LNCAP (cell line): ENCODE measurements at regions not wholly inside any gene's neighbourhood (a gene's known extent, or its start where the extent isn't known, plus 50 kb on each side); places are given as distances from the start of the nearest gene placed in this dataset.

ENCODE experiments used
- TF ChIP-seq, protein P1 (sequence below): fragments of 450-650 bp; IDR thresholded peaks from 2 replicates; pipeline ENCODE4 v1.5.1; 2017; ENCODE audit warnings: mild to moderate bottlenecking

- TF ChIP-seq, protein P1, sequence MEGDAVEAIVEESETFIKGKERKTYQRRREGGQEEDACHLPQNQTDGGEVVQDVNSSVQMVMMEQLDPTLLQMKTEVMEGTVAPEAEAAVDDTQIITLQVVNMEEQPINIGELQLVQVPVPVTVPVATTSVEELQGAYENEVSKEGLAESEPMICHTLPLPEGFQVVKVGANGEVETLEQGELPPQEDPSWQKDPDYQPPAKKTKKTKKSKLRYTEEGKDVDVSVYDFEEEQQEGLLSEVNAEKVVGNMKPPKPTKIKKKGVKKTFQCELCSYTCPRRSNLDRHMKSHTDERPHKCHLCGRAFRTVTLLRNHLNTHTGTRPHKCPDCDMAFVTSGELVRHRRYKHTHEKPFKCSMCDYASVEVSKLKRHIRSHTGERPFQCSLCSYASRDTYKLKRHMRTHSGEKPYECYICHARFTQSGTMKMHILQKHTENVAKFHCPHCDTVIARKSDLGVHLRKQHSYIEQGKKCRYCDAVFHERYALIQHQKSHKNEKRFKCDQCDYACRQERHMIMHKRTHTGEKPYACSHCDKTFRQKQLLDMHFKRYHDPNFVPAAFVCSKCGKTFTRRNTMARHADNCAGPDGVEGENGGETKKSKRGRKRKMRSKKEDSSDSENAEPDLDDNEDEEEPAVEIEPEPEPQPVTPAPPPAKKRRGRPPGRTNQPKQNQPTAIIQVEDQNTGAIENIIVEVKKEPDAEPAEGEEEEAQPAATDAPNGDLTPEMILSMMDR: no peak
These were observed 160.8 kb downstream of the CEMIP2 start for GRCh38 chr9:71607461-71607881.

DNA sequence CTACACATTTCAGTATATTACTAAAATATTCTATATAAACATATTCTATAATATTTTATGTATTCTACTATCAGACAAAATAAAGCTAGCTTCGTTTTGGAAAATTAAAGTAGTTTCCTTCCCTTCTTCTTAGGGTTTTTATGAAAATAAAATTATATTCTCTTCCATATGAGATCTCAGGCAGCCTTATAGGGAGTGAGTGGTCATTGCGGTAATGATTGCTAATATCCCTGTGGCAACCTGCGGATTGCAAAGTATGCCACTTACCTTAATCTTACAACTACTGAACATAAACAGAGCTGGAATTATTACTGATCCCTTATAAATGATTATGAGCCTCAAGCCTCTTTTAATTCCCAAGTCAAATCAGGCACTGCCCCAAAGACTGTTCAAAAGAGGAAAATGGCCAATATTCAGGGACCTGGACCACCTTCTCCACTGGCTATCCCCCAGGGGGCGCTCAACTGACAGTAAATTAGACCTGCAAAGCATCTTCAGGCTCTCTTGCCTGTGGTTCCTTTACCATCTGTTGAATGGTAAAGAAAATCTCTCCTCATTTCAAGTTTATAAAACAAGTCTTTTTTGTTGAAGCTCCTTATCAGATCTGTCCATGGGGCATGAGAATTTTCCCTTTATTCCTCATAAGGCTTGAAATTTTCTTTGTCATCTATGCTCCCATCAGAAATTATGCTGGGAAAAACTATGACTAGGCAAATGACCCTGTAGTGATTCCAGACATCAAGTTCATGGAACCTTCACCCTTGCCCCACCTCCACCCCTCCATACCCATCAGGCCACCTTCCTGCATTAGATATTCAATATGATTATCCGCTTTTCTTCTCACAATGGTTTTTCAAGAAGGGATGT, 163.9 kb downstream of the CEMIP2 start:
- TF ChIP-seq, protein P1: peak; percentile 80

- TF ChIP-seq, protein P1: no peak
These were observed 165.7 kb downstream of the CEMIP2 start for GRCh38 chr9:71602652-71603051.

- TF ChIP-seq, protein P1: no peak
These were observed 173.8 kb downstream of the CEMIP2 start for GRCh38 chr9:71594541-71594940.

DNA sequence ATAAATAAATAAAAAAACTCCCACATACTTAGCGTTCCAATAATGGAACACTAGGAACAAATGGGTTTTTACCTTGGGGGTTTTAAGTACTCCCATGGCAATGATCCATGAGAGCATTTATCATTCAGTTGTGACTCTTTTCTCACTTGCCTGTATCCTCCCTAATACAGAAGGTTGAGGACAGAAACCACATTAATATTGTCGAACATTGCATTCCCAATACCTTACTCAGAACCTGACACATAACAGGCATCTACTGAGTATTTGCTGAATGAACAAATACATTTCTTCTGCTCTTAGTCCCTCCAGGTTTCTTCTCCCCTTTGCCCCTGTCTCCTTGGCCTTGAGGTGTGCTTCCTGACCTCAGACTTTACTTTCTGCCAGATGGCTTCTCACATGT, 175.9 kb downstream of the CEMIP2 start:
- TF ChIP-seq, protein P1: no peak

DNA sequence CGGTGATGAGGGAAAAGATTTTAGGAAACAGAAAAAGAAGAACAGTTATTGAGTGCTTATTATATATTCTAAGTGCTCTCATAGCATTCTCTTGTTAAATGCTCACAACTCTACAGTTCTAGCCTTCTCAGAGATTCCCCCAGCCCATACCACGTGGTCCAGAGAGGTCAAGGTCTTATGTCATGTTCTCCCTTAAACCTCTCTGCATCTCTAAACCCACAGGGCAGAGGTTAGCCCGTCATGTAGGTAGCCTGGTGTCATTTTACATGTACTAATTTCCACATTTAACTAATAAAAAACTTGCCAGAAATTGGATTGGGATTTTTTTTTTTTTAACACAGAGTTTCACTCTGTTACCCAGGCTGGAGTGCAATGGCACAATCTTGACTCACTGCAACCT, 178.0 kb downstream of the CEMIP2 start:
- TF ChIP-seq, protein P1: no peak

DNA sequence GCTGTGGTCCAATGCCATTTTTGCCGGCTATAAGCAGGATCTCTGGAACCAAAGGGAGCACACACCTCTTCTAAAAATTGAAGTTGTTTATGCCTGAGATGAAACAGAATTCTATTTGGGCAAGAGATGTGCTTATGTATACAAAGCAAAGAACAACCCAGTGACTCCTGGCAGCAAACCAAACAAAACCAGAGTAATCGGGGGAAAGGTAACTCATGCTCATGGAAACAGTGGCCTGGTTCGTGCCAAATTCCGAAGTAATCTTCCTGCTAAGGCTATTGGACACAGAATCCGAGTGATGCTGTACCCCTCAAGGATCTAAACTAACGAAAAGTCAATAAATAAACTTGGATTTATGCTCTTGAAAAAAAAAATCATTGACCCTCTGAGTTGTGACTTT, 178.7 kb downstream of the CEMIP2 start:
- TF ChIP-seq, protein P1: no peak
